Trophoblast cell (in vitro differentiated cells and primary cell): ENCODE measurements at regions not wholly inside any gene's neighbourhood (a gene's known extent, or its start where the extent isn't known, plus 50 kb on each side); places are given as distances from the start of the nearest gene placed in this dataset.

Experiments
- DNase-seq, 2 donors: peaks; one replicate each; pipeline ENCODE4 v3.0.0-alpha.2; 2016
- H2AFZ ChIP-seq: 2 replicates; pipeline ENCODE4 v1.6.1; 2013; ENCODE audit warnings: low read length, moderate library complexity, mild to moderate bottlenecking; ENCODE audit not compliant: insufficient read depth, poor library complexity
- H2AK5ac ChIP-seq: 2 replicates; pipeline ENCODE4 v1.6.1; 2013; ENCODE audit warnings: mild to moderate bottlenecking, low read length
- H2BK120ac ChIP-seq: 2 replicates; pipeline ENCODE4 v1.6.1; 2013; ENCODE audit warnings: low read length, mild to moderate bottlenecking, moderate library complexity; ENCODE audit not compliant: insufficient read depth, poor library complexity
- H2BK12ac ChIP-seq: 2 replicates; pipeline ENCODE4 v1.6.1; 2013; ENCODE audit warnings: mild to moderate bottlenecking, low read length, moderate library complexity
- H2BK5ac ChIP-seq: 2 replicates; pipeline ENCODE4 v1.6.1; 2013; ENCODE audit warnings: low read length, low read depth, moderate library complexity, mild to moderate bottlenecking; ENCODE audit not compliant: poor library complexity
- H3K14ac ChIP-seq: 2 replicates; pipeline ENCODE4 v1.6.1; 2013; ENCODE audit warnings: mild to moderate bottlenecking, low read length
- H3K18ac ChIP-seq: 2 replicates; pipeline ENCODE4 v1.6.1; 2013; ENCODE audit warnings: mild to moderate bottlenecking, low read length
- H3K23ac ChIP-seq: 2 replicates; pipeline ENCODE4 v1.6.1; 2013; ENCODE audit warnings: low read length
- H3K27ac ChIP-seq: 2 replicates; pipeline ENCODE4 v1.5.1; 2013; ENCODE audit warnings: low read depth, mild to moderate bottlenecking, inconsistent platforms, low read length, moderate library complexity
- H3K27me3 ChIP-seq: 2 replicates; pipeline ENCODE4 v1.6.1; 2013; ENCODE audit warnings: inconsistent platforms, mild to moderate bottlenecking, low read length, moderate library complexity; ENCODE audit not compliant: insufficient read depth
- H3K36me3 ChIP-seq, 2 experiments: 1 replicate in 1 of 2; 2 replicates in 1 of 2; pipeline ENCODE4 v1.6.1; 2013; ENCODE audit warnings: low read length in 2 of 2, mild to moderate bottlenecking in 2 of 2, moderate library complexity in 1 of 2; ENCODE audit not compliant: insufficient read depth in 2 of 2, control insufficient read depth in 1 of 2
- H3K4ac ChIP-seq: 2 replicates; pipeline ENCODE4 v1.6.1; 2013; ENCODE audit warnings: low read depth, mild to moderate bottlenecking, low read length, moderate library complexity
- H3K4me1 ChIP-seq, 2 experiments: 1 replicate in 1 of 2; 2 replicates in 1 of 2; pipeline ENCODE4 v1.6.1; 2013; ENCODE audit warnings: low read length in 2 of 2, mild to moderate bottlenecking in 2 of 2, moderate library complexity in 1 of 2; ENCODE audit not compliant: insufficient read depth in 2 of 2, control insufficient read depth in 1 of 2
- H3K4me2 ChIP-seq: 2 replicates; pipeline ENCODE4 v1.6.1; 2013; ENCODE audit warnings: inconsistent platforms, mild to moderate bottlenecking, low read length, moderate library complexity
- H3K4me3 ChIP-seq: 2 replicates; pipeline ENCODE4 v1.5.1; 2013; ENCODE audit warnings: mild to moderate bottlenecking, low read depth, low read length, inconsistent platforms
- H3K79me1 ChIP-seq: one replicate; pipeline ENCODE4 v1.6.1; 2013; ENCODE audit warnings: low read length
- H3K79me2 ChIP-seq: 2 replicates; pipeline ENCODE4 v1.6.1; 2013; ENCODE audit warnings: low read length, mild to moderate bottlenecking; ENCODE audit not compliant: control insufficient read depth, insufficient read depth, poor library complexity
- H3K9ac ChIP-seq: 2 replicates; pipeline ENCODE4 v1.6.1; 2013; ENCODE audit warnings: mild to moderate bottlenecking, low read length
- H3K9me3 ChIP-seq: 2 replicates; pipeline ENCODE4 v1.6.1; 2013; ENCODE audit warnings: low read depth, mild to moderate bottlenecking, control low read depth, inconsistent platforms, low read length; ENCODE audit not compliant: insufficient read depth
- H4K12ac ChIP-seq: 2 replicates; pipeline ENCODE4 v1.6.1; 2013; ENCODE audit warnings: low read depth, mild to moderate bottlenecking, low read length, moderate library complexity
- H4K8ac ChIP-seq: 2 replicates; pipeline ENCODE4 v1.6.1; 2013; ENCODE audit warnings: low read depth, mild to moderate bottlenecking, low read length, moderate library complexity
- H4K91ac ChIP-seq: one replicate; pipeline ENCODE4 v1.6.1; 2013; ENCODE audit warnings: low read depth, mild to moderate bottlenecking, low read length, moderate library complexity
- WGBS: extraction: QIAGEN DNeasy Blood & Tissue Kit; methylation state at CpG from one replicate; pipeline ENCODE4 v1.1.7; 2013; ENCODE audit warnings: missing lambda C conversion rate; ENCODE audit not compliant: insufficient read length, insufficient coverage; ENCODE audit errors: extremely low coverage; 5-methylcytosine and 5-hydroxymethylcytosine counted together

DNA sequence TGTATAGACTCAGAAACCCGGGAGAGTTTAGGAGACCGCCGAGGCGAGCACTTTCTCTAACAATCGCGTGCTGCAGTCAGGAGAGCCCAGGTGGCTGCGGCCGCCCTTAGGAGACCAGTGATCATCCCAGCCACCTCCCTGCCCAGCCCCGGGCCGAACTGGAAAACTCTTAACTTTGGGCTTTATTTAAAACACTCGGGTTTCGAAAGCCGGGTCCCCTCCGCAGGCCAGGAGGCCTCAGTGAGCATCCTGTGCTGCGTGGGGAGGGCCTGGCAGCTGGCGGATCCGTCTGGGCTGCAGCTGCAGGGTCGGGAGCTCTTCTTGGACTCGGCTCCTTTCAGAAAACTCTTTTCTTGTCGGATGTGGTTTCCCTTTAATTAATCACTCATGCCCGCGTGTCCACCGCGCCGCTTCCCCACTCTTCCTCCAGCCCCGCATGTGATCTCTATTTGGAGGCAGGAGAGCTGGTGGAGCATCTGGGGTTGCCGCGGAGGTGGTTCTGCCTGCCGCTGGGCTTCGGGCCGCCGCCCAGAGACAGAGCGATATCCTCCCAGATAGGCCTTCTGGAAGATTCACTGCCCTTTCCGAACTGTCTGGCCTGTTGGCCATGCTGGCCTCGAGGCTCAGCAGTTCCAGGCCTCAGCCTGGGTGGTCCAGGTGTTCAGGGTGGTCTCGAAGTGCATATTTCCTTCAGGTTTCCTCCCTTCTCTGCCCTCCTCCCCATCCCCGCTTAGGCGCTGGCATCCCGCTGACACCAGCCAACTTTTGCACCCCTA lies 59.5 kb downstream of the TMEM174 start:
- H3K9me3 ChIP-seq = no peaks in the 10 kb centered on the region
- H3K4ac ChIP-seq = no peak overlapping the region
- no peaks in the 10 kb centered on the region for H3K36me3 ChIP-seq
- no peaks in the 10 kb centered on the region for H3K79me2 ChIP-seq
- peaks cover 35% of the 10 kb centered on the region for H3K27me3 ChIP-seq
- H2BK5ac ChIP-seq = no peak overlapping the region
- no peak overlapping the region for H2AFZ ChIP-seq
- peaks cover 20% of the 10 kb centered on the region for H3K79me1 ChIP-seq
- H2BK12ac ChIP-seq = peak overlapping the region; percentile 62
- no CpG with 5 or more reads among the region's 39 CpGs for WGBS
- H3K23ac ChIP-seq = no peak overlapping the region
- H3K4me2 ChIP-seq = no peak overlapping the region
- H3K18ac ChIP-seq = no peak overlapping the region
- H2BK120ac ChIP-seq = peak overlapping the region; percentile 33
- no peak overlapping the region for H4K8ac ChIP-seq
- H2AK5ac ChIP-seq = no peak overlapping the region
- no peak overlapping the region for H3K9ac ChIP-seq
- no peak overlapping the region for H3K27ac ChIP-seq
- H4K12ac ChIP-seq = no peak overlapping the region
- H4K91ac ChIP-seq = no peak overlapping the region
- DNase-seq = no peak
- no peak overlapping the region for H3K14ac ChIP-seq
- no peak overlapping the region for H3K4me3 ChIP-seq
- H3K4me1 ChIP-seq = peaks cover 33 to 36% of the 10 kb centered on the region in 2 experiments

DNA sequence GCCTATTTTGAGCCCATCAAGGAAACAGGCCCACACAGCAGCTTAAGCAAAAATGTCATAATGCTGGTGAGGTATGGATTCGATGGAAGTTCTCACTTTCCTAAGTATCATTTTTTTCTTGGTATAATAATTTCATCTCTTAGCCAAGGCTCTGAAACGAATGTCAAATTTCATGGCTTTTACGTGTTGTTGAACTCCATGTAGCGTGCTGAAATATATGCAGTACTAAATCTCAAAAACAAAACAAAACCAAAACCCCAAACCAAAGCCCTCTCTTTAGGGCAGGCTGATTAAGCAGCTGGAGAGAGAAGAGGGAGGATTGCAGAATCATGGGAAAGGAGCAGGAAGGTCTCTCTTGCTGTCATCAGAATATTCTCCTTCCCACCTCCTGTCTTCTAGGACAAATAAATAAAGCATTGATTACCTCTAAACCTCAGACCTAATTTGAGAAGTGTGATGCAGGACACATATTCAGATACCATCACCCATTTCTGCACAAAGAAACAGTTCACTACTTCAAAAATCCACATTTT lies 58.3 kb downstream of the TMEM174 start:
- H3K4me2 ChIP-seq = no peak overlapping the region
- no peak overlapping the region for H3K4me3 ChIP-seq
- H3K79me1 ChIP-seq = peaks cover 20% of the 10 kb centered on the region
- H3K23ac ChIP-seq = no peak overlapping the region
- no peak overlapping the region for H2BK5ac ChIP-seq
- H3K9me3 ChIP-seq = no peaks in the 10 kb centered on the region
- no peak overlapping the region for H3K9ac ChIP-seq
- H3K4ac ChIP-seq = no peak overlapping the region
- no peak overlapping the region for H3K14ac ChIP-seq
- H3K4me1 ChIP-seq = peaks cover 33 to 36% of the 10 kb centered on the region in 2 experiments
- no peak overlapping the region for H4K8ac ChIP-seq
- no peaks in the 10 kb centered on the region for H3K36me3 ChIP-seq
- no peak overlapping the region for H2AK5ac ChIP-seq
- H3K27ac ChIP-seq = no peak overlapping the region
- no peak overlapping the region for H2BK12ac ChIP-seq
- H3K27me3 ChIP-seq = peaks cover 35% of the 10 kb centered on the region
- no peak overlapping the region for H4K12ac ChIP-seq
- no peak overlapping the region for H2BK120ac ChIP-seq
- no peak overlapping the region for H3K18ac ChIP-seq
- no peak overlapping the region for H2AFZ ChIP-seq
- H4K91ac ChIP-seq = peak overlapping the region; percentile 71
- no peak for DNase-seq
- no CpG with 5 or more reads among the region's 4 CpGs for WGBS
- H3K79me2 ChIP-seq = no peaks in the 10 kb centered on the region

DNA sequence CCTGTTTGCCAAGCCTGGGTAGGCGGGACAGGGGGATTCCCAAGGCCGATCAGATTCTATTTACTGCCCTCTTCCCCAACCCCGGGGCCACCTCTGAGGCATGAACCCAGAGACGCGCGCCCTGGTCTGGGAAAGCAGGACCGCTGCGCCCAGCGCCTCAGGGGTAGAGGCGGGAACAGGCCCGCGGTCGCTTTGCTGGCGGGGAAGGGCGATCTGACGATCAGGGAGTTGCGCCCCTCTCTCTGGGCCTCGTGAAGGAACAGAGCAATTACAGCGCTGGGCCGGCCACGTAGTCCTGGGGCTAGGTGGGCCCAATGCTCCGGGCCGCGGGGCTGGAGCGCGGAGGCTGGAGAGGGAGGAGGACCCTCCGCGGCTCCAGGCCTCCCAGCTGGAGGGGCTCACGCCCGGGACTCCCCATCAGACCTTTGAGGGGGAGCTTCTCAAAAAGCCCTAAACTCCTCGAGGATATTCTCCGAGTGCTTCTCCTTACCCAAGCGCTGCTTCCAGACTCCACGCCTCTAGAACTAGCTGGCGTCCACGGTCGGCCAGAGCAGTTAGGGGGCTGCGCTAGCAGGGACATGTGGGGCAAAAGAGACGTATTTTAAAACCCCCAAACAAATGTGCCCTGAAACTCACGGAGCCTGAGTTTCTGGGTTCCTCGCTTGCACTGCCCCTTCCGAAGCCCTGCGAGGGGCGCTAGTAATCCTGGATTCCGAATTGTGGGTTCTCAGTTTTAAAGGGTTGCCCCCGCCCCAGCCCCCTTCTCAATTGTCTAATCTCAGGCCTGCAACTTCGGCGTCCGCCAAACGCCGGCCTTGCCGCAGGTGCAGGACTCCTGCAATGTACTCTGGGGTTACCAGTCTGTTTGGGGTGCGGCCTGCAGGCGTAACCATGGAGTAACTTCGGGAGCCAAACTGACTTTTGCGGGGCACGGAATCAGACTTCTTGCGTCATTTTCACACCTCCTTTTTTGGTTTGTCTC lies 57.6 kb downstream of the TMEM174 start:
- Histone ChIP-seq H2AFZ (peak overlapping the region; percentile 62), H3K4me1 (peaks cover 33 to 36% of the 10 kb centered on the region in 2 experiments), H2BK120ac (peak overlapping the region; percentile 65), H3K14ac (peak overlapping the region; percentile 43), H3K27ac (peak overlapping the region; percentile 22), H3K4me3 (no peak overlapping the region), H3K27me3 (peaks cover 33% of the 10 kb centered on the region), H3K79me2 (no peaks in the 10 kb centered on the region), H2AK5ac (no peak overlapping the region), H3K4ac (peak overlapping the region; percentile 5), H3K18ac (peak overlapping the region; percentile 59), H3K9ac (no peak overlapping the region), H3K9me3 (no peaks in the 10 kb centered on the region), H3K36me3 (no peaks in the 10 kb centered on the region), H3K23ac (no peak overlapping the region), H2BK12ac (peak overlapping the region; percentile 69), H3K79me1 (peaks cover 20% of the 10 kb centered on the region), H4K12ac (no peak overlapping the region), H4K8ac (peak overlapping the region; percentile 49), H4K91ac (peak overlapping the region; percentile 71), H2BK5ac (peak overlapping the region; percentile 29), H3K4me2 (peak overlapping the region; percentile 52)
- no peak for DNase-seq
- no CpG with 5 or more reads among the region's 58 CpGs for WGBS

DNA sequence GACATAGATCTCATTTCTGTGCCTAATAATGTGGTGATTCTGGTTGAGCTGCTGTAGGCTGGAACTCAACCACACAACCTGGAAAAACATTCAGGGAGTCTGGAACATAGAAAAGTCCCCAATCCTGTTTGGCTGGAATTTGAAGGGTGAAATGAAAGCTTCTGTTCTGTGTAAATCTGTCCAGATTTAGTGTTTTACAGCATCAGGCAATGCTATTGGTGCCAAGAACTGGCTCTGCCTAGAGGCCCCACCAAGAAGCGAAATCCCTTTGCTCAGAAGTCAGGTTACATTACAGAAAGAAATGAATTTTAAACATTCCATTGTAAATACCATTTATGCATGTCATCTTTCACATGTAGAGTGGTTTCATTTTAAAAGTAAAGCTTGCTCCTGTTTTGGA lies 56.3 kb downstream of the TMEM174 start:
- Histone ChIP-seq H3K4ac (no peak overlapping the region), H4K91ac (no peak overlapping the region), H3K18ac (no peak overlapping the region), H4K12ac (no peak overlapping the region), H3K4me1 (peaks cover 33 to 34% of the 10 kb centered on the region in 2 experiments), H2AFZ (no peak overlapping the region), H3K9me3 (no peaks in the 10 kb centered on the region), H3K79me2 (no peaks in the 10 kb centered on the region), H2AK5ac (no peak overlapping the region), H3K27me3 (peaks cover 26% of the 10 kb centered on the region), H3K4me3 (no peak overlapping the region), H3K9ac (no peak overlapping the region), H3K23ac (no peak overlapping the region), H3K27ac (no peak overlapping the region), H2BK12ac (no peak overlapping the region), H4K8ac (no peak overlapping the region), H2BK120ac (no peak overlapping the region), H3K4me2 (peak overlapping the region; percentile 2), H3K14ac (no peak overlapping the region), H2BK5ac (no peak overlapping the region), H3K79me1 (peaks cover 20% of the 10 kb centered on the region), H3K36me3 (no peaks in the 10 kb centered on the region)
- WGBS = no CpG with 5 or more reads among the region's 1 CpG
- peak; percentile 53 to 96 for DNase-seq
